ENCODE measurements at regions not wholly inside any gene's neighbourhood (a gene's known extent, or its start where the extent isn't known, plus 50 kb on each side); places are given as distances from the start of the nearest gene placed in this dataset.

DNA sequence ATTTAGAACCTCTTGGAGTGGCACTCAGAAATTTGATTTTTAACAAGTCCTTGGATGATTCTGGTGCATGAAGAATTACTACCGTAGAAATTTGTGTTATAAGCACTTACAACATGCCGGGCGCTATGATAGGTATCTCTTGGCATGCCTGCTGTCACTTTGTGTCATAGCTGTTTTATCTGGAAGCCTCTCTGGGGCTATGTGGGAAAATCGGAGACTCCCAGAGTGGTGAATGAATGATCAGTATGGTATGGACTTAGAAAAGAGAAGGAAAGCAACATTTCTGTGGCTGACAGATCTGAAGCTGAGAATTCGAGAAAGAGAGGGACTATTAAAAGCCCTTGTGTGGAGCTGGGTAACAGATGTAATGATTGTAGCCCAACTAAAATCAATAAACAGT, 177.4 kb upstream of the MAMLD1 start:
- Histone ChIP-seq H3K9me2 (no peaks in the 10 kb centered on the region), H3K27me3 (ENCODE audit: insufficient read depth) (no peaks in the 10 kb centered on the region), H3F3A (replicated peaks; ENCODE audit: insufficient read depth) (no peaks in the 10 kb centered on the region), H4K20me1 (ENCODE audit: insufficient read depth) (no peaks in the 10 kb centered on the region), H3K79me2 (ENCODE audit: insufficient read depth) (no peaks in the 10 kb centered on the region), H3K4me1 (ENCODE audit: control insufficient read depth in 1 of 2, insufficient read depth in 2 of 2, low read depth in 1 of 2, low read length in 1 of 2) (no peaks in the 10 kb centered on the region), H3K4me3 (ENCODE audit: low read depth in 2 of 2, low read length in 1 of 2) (no peak overlapping the region), H3K9me3 (no peaks in the 10 kb centered on the region), H3K27ac (ENCODE audit: low read depth in 2 of 2, low read length in 1 of 2) (no peak overlapping the region), H3K36me3 (replicated peaks in 1 of 2; ENCODE audit: control insufficient read depth in 1 of 2, insufficient read depth in 2 of 2, low read length in 1 of 2) (no peaks in the 10 kb centered on the region), H3K9ac (no peak overlapping the region), H2AFZ (ENCODE audit: low read depth) (no peak overlapping the region), H3K4me2 (no peak overlapping the region)
- no peak for TF ChIP-seq RAD21 (IDR thresholded peaks at IDR 0.05; ENCODE audit: low read length)
- no peak for TF ChIP-seq SMC3 (IDR thresholded peaks at IDR 0.05; ENCODE audit: low read depth, low read length)
- TF ChIP-seq, protein P1, sequence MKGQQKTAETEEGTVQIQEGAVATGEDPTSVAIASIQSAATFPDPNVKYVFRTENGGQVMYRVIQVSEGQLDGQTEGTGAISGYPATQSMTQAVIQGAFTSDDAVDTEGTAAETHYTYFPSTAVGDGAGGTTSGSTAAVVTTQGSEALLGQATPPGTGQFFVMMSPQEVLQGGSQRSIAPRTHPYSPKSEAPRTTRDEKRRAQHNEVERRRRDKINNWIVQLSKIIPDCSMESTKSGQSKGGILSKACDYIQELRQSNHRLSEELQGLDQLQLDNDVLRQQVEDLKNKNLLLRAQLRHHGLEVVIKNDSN (IDR thresholded peaks at IDR 0.05; ENCODE audit: borderline replicate concordance, low read depth) = no peak
- TF ChIP-seq TEAD4 (IDR thresholded peaks at IDR 0.05; ENCODE audit: borderline replicate concordance, insufficient read depth) = no peak
- no peak for TF ChIP-seq RFX5 (IDR thresholded peaks at IDR 0.05; ENCODE audit: low read length)
- no peak for TF ChIP-seq MXI1 (IDR thresholded peaks at IDR 0.05; ENCODE audit: low read depth, low read length)
- TF ChIP-seq EP300 (IDR thresholded peaks at IDR 0.05; ENCODE audit: borderline replicate concordance in 1 of 2, low read depth in 1 of 2, low read length in 1 of 2) = no peak
- TF ChIP-seq NFIC (IDR thresholded peaks at IDR 0.05; ENCODE audit: borderline replicate concordance) = no peak
- TF ChIP-seq SIN3A (IDR thresholded peaks at IDR 0.05; ENCODE audit: borderline replicate concordance, low read depth, low read length) = no peak
- TF ChIP-seq, protein P2, sequence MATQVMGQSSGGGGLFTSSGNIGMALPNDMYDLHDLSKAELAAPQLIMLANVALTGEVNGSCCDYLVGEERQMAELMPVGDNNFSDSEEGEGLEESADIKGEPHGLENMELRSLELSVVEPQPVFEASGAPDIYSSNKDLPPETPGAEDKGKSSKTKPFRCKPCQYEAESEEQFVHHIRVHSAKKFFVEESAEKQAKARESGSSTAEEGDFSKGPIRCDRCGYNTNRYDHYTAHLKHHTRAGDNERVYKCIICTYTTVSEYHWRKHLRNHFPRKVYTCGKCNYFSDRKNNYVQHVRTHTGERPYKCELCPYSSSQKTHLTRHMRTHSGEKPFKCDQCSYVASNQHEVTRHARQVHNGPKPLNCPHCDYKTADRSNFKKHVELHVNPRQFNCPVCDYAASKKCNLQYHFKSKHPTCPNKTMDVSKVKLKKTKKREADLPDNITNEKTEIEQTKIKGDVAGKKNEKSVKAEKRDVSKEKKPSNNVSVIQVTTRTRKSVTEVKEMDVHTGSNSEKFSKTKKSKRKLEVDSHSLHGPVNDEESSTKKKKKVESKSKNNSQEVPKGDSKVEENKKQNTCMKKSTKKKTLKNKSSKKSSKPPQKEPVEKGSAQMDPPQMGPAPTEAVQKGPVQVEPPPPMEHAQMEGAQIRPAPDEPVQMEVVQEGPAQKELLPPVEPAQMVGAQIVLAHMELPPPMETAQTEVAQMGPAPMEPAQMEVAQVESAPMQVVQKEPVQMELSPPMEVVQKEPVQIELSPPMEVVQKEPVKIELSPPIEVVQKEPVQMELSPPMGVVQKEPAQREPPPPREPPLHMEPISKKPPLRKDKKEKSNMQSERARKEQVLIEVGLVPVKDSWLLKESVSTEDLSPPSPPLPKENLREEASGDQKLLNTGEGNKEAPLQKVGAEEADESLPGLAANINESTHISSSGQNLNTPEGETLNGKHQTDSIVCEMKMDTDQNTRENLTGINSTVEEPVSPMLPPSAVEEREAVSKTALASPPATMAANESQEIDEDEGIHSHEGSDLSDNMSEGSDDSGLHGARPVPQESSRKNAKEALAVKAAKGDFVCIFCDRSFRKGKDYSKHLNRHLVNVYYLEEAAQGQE (IDR thresholded peaks at IDR 0.05; ENCODE audit: low read depth, low read length) = no peak
- TF ChIP-seq RCOR1 (IDR thresholded peaks at IDR 0.05; ENCODE audit: low read length) = no peak
- no peak for TF ChIP-seq MEF2A (IDR thresholded peaks at IDR 0.05; ENCODE audit: borderline replicate concordance, low read depth)
- TF ChIP-seq EZH2phosphoT487 (IDR thresholded peaks at IDR 0.05; ENCODE audit: borderline replicate concordance, low read depth) = no peak
- TF ChIP-seq CHD2 (IDR thresholded peaks at IDR 0.05; ENCODE audit: low read length, partially characterized antibody) = no peak
- no peak for TF ChIP-seq GATA2 (CRISPR knock-in tag; IDR thresholded peaks at IDR 0.05)
- TF ChIP-seq, protein P3, sequence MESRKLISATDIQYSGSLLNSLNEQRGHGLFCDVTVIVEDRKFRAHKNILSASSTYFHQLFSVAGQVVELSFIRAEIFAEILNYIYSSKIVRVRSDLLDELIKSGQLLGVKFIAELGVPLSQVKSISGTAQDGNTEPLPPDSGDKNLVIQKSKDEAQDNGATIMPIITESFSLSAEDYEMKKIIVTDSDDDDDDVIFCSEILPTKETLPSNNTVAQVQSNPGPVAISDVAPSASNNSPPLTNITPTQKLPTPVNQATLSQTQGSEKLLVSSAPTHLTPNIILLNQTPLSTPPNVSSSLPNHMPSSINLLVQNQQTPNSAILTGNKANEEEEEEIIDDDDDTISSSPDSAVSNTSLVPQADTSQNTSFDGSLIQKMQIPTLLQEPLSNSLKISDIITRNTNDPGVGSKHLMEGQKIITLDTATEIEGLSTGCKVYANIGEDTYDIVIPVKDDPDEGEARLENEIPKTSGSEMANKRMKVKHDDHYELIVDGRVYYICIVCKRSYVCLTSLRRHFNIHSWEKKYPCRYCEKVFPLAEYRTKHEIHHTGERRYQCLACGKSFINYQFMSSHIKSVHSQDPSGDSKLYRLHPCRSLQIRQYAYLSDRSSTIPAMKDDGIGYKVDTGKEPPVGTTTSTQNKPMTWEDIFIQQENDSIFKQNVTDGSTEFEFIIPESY (IDR thresholded peaks at IDR 0.05; ENCODE audit: borderline replicate concordance, low read depth) = no peak
- TF ChIP-seq ELF1 (IDR thresholded peaks at IDR 0.05) = no peak
- TF ChIP-seq, protein P4, sequence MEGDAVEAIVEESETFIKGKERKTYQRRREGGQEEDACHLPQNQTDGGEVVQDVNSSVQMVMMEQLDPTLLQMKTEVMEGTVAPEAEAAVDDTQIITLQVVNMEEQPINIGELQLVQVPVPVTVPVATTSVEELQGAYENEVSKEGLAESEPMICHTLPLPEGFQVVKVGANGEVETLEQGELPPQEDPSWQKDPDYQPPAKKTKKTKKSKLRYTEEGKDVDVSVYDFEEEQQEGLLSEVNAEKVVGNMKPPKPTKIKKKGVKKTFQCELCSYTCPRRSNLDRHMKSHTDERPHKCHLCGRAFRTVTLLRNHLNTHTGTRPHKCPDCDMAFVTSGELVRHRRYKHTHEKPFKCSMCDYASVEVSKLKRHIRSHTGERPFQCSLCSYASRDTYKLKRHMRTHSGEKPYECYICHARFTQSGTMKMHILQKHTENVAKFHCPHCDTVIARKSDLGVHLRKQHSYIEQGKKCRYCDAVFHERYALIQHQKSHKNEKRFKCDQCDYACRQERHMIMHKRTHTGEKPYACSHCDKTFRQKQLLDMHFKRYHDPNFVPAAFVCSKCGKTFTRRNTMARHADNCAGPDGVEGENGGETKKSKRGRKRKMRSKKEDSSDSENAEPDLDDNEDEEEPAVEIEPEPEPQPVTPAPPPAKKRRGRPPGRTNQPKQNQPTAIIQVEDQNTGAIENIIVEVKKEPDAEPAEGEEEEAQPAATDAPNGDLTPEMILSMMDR (IDR thresholded peaks at IDR 0.05) = no peak
- ChIA-PET POLR2A (no interaction called here), CTCF (interaction anchor here (1.2 kb wide), 1 partner anchor 14 kb away, joined by 3 read pairs; no protein-coding TSS in a partner anchor)
- DNase-seq = no peak
- WGBS (ENCODE audit: low lambda C conversion rate) = 34% methylated on average over 5 of the region's 5 CpGs
